Uterus (tissue), 2 donors: ENCODE measurements at regions not wholly inside any gene's neighbourhood (a gene's known extent, or its start where the extent isn't known, plus 50 kb on each side); places are given as distances from the start of the nearest gene placed in this dataset.

Experiments
- POLR2A ChIP-seq, 2 donors: fragments of 450-650 bp; IDR thresholded peaks; one replicate each; pipeline ENCODE4 v1.6.1; 2016; ENCODE audit warnings: antibody characterized with exemption in 2 of 2, mild to moderate bottlenecking in 1 of 2, moderate library complexity in 1 of 2
- TF ChIP-seq, protein P1 (sequence below), 4 experiments: fragments of 200-600 bp in 2 of 4; fragments of 450-650 bp in 2 of 4; sonication (generic) in 2 of 4; IDR thresholded peaks; one replicate each; pipeline ENCODE4 v1.5.1; 2016 to 2019; ENCODE audit warnings: antibody characterized with exemption in 4 of 4, mild to moderate bottlenecking in 2 of 4, moderate library complexity in 1 of 4

DNA sequence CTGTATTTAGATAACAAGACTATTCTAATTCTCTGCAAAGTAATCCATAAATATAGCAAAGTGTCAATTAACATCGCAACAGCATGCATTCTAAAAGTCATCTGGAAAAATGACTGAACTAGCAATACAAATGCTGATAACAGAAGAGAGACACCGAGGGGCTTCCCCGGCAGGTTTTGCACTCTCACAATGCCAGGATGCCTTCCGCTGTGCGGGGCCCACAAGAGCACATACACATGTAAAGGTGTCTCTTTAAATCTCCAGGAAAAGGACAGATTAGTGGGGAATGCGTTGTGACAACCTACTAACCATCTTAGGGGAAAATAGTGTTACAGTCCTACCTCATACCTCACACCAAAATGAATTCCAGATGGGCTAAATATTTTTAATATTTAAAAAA lies 86.9 kb downstream of the CXCL12 start:
- TF ChIP-seq, protein P1, sequence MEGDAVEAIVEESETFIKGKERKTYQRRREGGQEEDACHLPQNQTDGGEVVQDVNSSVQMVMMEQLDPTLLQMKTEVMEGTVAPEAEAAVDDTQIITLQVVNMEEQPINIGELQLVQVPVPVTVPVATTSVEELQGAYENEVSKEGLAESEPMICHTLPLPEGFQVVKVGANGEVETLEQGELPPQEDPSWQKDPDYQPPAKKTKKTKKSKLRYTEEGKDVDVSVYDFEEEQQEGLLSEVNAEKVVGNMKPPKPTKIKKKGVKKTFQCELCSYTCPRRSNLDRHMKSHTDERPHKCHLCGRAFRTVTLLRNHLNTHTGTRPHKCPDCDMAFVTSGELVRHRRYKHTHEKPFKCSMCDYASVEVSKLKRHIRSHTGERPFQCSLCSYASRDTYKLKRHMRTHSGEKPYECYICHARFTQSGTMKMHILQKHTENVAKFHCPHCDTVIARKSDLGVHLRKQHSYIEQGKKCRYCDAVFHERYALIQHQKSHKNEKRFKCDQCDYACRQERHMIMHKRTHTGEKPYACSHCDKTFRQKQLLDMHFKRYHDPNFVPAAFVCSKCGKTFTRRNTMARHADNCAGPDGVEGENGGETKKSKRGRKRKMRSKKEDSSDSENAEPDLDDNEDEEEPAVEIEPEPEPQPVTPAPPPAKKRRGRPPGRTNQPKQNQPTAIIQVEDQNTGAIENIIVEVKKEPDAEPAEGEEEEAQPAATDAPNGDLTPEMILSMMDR (IDR thresholded peaks at IDR 0.05) = no peak
- TF ChIP-seq POLR2A (IDR thresholded peaks at IDR 0.05) = no peak
